Spleen (tissue), 7 donors: ENCODE measurements at regions not wholly inside any gene's neighbourhood (a gene's known extent, or its start where the extent isn't known, plus 50 kb on each side); places are given as distances from the start of the nearest gene placed in this dataset.

Experiments
- CTCF ChIP-seq, 11 experiments: fragments of 200-600 bp in 7 of 11; fragments of 450-650 bp in 4 of 11; sonication (generic) in 4 of 11; IDR thresholded peaks in 8 of 11; conservative IDR thresholded peaks in 3 of 11; 1 replicate in 7 of 11; 2 replicates in 4 of 11; pipeline versions ENCODE4 v1.4.0 to v1.8.0; 2016 to 2021; ENCODE audit warnings: antibody characterized with exemption in 11 of 11, inconsistent platforms in 4 of 11, mild to moderate bottlenecking in 1 of 11
- POLR2A ChIP-seq, 3 donors: fragments of 450-650 bp; IDR thresholded peaks; one replicate each; pipeline ENCODE4 v1.5.1; 2017; ENCODE audit warnings: antibody characterized with exemption in 3 of 3, mild to moderate bottlenecking in 1 of 3
- donor health status: DM: no; HTN: no; CAD: no; lungs with moderate emphysema.
- donor health status: DM: no; HTN: no; CAD: no.
- donor health status: DM: no; HTN: no; CAD: no.

- TF ChIP-seq CTCF (IDR thresholded peaks at IDR 0.05 in 8 of 11, conservative IDR thresholded peaks at IDR 0.05 in 3 of 11): no peak
- TF ChIP-seq POLR2A (IDR thresholded peaks at IDR 0.05): no peak
Observed at GRCh38 chr1:208842451-208842850, 598.3 kb upstream of the PLXNA2 start.
